ENCODE measurements at regions not wholly inside any gene's neighbourhood (a gene's known extent, or its start where the extent isn't known, plus 50 kb on each side); places are given as distances from the start of the nearest gene placed in this dataset.
"Not testable (repeated sequence)": the region's sequence is repeated elsewhere in the genome, so short reads cannot be mapped to it uniquely, and the experiment has no call there.

DNA sequence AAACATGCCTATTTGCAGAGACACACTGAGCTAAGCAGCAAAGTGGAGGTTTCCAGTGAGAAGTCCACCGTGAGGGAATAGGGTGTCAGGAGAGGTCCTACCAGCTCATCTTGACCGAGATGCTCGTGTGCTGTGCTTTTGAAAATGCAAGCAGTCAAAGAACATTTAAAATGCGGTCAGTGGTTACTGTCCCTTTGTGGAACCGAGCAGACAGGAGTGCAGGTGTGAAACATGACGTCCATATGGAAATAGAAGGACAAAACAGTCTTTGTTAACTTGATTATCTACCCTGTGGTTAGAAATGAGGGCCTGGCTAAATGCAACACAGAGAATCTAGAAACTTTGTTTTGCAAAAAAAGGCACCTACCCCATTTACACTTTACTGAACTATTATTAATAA, 473.3 kb downstream of the SPATA31A6 start:
- DNase-seq (ENCODE audit: low spot score): not testable (repeated sequence)

DNA sequence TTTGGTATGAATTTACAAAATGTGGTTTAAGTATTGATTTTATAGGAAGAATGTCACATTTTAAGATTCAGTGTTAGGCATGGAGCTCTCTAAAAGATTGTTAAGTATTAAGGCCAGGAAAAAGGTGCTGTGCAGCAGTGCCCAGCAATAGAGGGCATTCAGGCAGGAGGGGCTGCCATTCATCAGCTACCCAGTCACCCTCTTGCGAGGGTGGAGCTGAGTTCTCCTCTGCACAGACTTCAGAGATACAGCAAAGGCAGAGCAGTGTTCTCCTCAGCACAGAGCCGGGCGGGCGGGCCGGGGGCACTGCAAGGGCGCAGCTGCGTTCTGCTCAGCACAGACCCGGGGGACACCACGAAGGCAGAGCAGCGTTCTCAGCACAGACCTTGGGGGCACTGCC, 474.0 kb downstream of the SPATA31A6 start:
- DNase-seq (ENCODE audit: low spot score): not testable (repeated sequence)

DNA sequence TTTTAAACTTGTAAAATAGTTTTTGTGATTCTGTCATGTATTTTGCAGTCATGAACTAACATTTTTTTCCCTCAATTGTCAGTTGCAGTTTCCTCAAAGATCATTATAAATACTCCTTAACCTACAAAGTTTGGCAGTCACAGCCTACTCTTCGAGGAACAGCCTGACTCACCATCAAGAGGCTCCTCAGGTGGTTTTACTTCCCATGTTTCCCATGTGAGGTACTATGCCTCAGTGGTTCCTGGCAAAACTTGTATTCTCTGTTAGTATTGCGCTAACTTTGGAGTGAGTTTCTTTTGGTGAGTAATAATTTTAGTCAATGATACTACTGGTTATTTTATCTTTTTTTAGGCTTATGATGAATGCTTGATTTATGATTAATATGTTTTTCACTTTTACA, 513.7 kb downstream of the SPATA31A6 start:
- DNase-seq (ENCODE audit: low spot score): not testable (repeated sequence)

DNA sequence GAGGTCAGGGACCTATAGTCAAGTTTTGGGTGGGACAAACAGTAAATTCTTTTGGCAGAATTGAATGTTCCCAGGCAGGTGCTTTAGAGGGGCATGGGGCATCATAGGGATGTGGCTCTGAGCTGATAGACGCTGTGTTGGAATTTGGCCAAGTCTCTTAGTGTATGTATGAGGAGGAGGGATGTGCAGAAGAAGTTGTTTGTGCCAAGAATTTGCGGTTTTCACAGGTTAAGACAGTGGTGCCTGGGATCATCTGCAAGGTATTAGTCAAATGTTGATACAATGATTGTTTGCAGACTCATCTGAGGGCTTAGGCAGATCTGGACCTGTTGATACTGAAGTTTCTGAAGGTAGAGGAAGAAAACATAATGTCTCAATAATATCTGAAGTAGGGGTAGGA, 519.4 kb downstream of the SPATA31A6 start:
- not testable (repeated sequence) for DNase-seq (ENCODE audit: low spot score)

DNA sequence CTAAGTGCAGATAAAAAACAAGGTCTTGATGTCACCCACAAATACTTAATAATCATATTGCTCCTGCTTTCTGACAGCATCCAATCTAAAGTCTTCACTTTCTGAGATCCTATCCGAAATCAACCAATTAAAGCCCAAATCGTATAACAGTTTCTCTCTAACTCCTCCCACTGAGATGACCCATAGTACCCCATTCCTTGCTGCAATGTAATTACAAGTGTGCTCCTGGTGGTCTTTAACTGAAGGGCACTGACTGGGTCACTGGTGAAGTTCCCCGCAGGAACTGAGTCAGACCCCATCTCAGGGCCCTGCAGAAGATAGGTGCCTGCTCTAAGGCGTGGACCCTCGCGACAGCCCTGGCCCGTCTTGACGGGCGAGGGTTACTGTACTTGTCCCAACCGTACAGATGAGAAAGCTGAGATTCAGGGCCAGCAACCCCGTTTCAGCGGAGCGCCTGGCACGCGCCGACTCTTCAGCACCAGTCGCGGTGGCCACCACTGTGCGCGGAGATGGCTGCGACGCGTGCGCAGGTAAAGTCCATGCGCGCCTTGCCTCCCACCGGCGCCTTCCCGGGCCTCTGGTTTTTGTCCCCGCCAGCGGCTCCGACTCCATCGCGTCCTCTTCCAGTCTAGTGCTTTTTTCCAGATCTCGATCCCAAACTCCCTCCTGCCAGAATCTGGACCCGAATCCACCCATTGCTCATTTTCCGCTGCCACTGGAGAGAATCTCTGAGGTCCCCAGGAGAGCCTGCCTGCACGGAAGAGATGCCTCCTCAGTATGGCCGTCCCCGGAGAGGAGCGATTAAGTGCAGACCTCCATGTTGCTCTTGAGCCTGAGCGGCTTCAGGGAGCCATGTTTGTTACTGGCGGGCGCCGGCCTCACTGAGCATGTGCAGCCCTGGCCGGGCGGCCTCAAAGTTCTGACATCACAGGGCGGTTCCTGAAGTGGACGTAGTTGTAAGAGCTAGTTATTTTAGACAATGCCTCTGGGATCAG, 541.7 kb downstream of the SPATA31A6 start:
- DNase-seq (ENCODE audit: low spot score): peak; percentile 31

DNA sequence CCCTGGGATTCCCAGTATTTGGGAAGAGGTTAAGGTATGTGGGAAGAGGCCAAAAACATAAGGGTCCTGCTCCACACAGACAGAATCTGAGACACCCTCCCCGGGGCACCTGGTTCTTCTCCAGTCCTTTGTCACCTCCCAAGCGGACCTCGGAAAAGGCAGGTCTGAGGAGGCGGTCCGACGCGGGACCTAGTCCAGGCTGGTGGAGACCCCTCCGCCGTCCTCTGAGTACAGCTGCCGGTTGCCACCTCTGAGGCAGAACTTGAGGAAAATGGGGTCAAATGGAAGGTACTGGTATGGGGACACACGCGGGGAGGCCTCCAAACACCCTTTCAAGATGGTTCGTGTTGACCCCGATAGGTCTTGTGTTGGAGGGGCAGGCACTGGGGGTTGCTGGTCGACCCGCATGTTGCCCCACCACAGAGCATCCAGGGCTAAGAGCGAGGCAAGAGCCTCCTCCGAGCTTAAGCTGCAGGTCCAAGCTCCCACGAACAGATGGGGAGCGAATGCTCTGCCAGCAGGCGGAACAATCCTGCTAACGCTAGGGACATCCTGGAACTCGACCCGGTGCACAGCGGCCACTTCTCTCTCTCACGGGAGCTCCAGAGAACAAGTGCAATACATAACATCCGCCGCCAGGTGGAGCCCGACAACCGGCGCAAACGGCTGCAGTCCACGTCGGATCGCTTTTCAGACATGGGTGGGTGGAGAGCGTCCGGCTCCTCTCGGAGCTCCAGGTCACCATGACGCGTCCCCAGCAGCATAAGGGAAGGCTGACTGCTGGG, 559.8 kb downstream of the SPATA31A6 start:
- peak; percentile 46 for DNase-seq (ENCODE audit: low spot score)

DNA sequence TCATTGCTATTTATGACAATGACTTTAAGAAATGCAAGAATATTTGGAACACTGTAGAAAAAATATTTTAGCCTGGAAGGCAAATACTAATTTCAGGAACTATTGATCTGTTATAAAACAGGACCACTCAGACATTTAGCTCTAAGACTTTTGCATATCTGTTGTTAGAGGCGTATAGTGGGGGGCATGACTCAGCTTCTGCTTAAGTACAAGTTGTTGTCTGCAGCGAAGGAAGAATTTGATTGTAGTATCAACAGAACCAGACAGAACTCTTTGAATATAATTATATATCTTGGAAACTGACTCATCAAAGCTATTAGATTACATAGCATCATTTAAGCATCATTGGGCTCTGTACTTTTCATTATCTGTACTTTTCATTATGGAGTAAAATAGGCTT, 573.8 kb downstream of the SPATA31A6 start:
- DNase-seq (ENCODE audit: low spot score): not testable (repeated sequence)

DNA sequence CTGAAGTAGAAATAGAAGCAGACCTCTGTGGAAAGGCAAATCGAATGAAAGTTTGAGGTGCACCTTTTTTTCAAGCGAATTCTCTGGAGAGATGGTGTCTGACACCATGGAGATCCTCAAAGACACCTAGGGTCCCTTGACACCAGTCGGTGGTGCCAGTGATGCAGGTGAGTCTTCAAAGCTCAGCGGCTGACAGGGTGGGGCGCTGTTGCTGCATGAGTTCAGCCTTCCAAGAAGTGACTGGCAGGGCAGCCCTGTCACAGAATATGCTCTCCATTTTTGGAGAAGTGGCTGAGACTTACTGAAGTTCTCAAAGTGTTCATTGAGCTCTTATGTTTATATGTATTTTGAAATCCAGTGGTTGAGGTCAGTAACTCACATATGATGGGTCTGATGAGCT, 575.9 kb downstream of the SPATA31A6 start:
- not testable (repeated sequence) for DNase-seq (ENCODE audit: low spot score)

DNA sequence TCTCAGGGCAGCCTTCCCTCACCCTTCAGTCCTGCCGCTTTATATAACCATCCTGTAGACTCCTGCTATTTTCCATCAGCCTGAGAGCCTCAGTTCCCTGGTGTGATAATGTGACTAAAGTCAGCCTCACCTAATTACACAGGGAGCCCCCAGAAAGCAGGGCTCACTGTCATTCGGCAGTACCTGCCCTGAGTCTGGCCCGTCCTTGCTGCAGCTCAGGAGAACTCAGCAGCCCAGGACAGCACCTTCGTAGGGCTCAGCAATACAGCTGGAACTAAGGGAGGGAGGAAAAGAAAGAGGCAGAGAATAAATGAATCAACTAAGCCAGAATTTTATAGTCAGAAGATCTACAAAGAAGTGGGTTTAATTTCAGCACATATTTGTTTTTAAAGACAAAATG, 598.7 kb downstream of the SPATA31A6 start:
- DNase-seq (ENCODE audit: low spot score): not testable (repeated sequence)

DNA sequence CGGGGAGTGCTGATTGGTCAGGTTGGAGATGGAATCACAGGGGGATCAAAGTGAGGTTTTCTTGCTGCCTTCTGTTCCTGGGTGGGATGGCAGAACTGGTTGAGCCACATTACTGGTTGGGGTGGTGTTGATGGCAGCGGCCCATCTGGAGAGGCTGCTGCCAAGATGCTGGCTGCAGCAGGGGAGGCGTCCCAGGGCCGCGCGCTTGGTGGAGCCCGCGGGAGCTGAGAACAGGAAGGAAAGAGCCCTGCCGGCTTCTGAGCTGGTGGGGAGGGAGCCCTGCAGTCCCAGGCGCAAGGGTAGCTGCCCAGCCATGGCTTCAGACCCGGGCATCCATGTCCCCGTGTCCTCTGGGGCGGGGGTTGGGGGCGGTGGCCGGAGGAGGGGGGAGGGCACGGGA, 609.3 kb downstream of the SPATA31A6 start:
- DNase-seq (ENCODE audit: low spot score): not testable (repeated sequence)

DNA sequence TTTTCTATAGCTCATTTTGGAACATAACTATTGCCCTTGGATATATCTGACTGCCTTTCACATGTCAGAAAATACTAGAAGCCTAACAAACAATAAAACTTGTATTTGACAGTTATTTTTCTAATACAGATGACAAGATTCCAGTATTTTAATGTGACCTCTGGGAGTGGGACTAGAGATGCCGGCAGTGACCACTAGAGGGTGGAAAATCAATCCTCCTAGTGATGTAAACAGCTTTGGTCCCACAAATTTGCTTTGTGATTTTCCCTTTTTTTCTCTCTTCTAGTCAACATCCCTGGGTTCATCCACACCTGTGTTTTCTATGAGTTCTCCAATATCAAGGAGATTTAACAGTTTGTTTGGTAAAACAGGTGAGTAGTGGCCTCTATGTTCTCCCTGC, 615.1 kb downstream of the SPATA31A6 start:
- not testable (repeated sequence) for DNase-seq (ENCODE audit: low spot score)

DNA sequence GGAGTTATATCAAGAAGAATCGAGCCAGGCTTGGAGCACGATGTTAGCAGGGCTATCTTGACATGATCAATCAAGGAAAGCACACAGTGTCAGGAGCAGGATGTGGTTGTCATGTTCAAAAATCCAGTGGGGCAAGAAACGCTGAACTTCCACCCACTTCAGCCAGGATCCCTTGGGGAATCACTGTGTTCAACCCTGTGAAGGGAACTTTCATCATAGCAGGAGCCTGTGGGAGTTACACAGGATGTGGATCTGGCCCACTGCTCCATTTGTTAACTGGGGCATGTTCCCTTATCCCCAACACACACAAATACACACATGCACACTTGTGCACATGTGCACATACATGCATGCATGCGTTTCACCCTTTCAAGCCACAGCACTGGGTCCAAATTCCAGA, 619.3 kb downstream of the SPATA31A6 start:
- not testable (repeated sequence) for DNase-seq (ENCODE audit: low spot score)

DNA sequence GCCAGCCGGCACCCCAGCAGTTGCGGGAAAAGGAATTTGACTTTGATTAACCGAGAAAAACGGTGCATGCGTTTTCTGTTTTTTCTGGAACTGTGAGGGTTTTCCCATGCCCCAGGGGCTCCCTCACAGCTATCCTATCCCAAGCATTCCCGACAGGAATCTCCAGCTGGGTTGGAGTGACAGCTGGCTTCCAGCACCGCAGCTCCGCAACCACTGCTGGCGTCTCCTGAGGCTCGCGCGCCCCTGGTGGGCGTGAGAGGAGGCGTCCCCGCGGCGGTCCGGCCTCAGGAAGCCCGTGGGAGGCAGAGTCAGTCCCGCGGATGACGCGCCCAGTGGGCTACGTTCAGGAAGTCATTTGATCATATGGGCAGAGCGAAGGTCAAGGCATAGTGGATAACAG, 623.2 kb downstream of the SPATA31A6 start:
- not testable (repeated sequence) for DNase-seq (ENCODE audit: low spot score)

DNA sequence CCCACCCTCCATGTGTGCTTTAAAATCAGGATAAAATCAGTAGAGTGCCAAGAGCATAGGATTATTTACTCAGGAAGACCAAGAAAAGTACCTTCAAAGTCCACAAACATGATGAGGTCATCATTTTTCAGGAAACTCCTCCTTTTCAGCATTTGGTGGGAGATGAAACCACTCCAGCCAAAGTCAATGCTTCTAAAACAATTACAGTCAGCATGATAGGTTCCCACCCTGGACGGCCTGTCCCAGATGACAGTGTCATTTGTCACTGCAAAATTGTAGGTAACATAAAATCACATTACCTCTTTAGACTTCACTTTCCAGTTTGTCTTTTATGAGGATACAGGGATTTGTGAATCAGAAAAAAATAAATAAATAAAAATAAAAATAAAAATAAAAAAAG, 638.0 kb downstream of the SPATA31A6 start:
- not testable (repeated sequence) for DNase-seq (ENCODE audit: low spot score)

DNA sequence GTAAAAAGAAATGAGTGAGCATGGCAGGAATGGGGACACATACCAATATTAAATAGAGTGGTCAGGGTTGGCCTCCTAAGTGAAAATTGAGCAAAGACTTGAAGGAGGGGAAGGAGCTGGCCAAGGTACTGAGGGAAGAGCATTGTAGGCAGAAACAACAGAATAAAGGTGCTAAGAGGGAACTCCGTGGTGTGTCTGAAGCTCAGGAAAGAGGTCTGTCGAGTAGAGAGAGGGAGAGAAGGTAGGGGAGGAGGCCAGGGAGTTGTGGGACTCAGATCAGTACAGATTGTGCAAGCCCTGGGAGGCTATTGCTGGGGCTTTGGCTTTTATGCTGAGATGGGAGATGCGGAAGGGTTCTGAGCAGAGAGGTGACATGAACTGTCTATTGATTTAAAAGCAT, 664.7 kb downstream of the SPATA31A6 start:
- DNase-seq (ENCODE audit: low spot score): not testable (repeated sequence)

DNA sequence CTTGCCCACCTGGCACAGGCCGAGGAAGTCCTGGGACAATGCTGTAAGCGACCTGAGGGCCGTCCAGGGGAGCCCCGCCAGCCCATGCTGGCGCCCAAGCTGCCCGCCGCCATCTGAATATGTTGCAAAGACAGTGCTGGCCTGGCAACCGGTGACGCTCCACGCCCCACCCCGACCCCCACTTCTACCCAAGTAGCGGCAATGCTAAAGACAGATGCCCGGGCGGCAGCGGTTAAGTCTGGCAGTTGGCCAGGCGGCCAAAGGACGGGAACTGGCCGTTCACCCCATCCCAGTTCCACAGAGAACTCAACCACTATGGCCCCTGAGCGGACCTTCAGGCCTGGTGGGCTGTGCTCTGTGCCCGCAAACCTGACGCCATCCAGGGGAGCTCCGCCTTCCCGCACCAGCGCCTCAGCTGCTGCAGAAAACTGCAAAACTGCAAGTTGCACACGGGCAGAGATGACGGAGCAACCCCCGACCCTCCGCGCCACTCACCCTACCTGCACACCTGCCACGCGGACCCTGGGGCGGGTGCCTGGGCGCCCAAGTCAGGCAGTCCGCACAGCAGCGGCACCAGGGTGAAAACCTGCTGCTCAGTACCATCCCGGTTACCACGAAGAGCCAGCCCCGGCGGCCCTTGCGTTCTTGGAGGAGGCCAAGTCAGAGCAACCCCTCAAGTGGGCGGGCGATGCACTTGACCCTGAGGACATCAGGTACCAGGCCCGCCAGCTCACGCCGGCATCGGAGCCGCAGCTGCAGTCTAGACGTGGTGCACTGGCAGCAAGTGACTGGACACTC, 667.6 kb downstream of the SPATA31A6 start:
- DNase-seq (ENCODE audit: low spot score): not testable (repeated sequence)

DNA sequence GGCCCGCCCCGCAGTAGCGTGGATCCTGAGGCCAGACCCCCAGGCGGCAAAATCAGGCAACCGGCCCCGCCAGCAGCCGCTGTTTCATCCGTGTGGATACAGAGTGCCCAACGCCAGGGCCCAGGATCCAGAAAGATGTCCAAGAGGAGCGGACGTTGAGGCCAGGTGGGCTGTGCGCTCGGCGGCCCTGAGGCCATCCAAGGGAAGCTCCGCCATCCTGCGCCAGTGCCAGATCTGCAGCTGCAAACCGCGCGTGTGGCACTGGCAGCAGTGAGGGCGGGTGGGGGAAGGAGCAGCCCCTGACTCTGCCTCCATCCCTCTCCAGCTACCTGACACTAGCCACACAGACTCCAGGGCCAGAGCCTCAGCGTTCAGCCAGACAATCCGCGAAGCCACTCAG, 668.2 kb downstream of the SPATA31A6 start:
- not testable (repeated sequence) for DNase-seq (ENCODE audit: low spot score)

DNA sequence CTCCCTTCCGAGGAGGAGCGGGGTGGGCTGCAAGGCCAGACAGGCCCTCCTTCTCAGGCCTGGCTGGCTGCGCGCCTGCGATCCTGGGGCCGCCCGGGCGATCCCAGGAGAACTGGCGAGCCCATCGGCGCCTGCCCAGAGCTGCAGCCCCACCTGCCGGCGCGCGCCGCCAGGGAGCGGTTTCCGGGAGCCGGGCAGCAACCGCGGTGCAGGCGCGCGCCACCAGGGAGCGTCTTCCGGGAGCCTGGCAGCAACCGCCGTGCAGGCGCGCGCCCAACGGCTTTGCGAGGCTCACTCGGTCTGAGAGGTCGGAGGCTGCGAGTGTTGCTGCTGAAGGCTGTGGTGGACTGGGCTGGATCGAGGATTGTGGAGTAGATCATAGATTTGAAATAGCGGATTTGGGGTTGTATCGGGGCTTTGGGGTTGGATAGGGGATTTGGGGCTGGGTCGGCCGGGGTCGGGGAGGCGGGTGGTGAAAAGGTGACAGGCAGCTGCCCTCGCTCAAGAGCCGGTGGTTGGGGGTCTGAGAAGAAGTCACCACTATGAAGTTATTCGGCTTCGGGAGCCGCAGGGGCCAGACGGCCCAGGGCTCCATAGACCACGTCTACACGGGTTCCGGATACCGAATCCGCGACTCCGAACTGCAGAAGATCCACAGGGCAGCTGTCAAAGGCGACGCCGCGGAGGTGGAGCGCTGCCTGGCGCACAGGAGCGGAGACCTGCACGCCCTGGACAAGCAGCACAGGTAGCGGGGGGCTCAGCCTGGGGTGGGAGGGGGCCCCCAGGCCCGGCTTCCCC, 668.9 kb downstream of the SPATA31A6 start:
- DNase-seq (ENCODE audit: low spot score): not testable (repeated sequence)

DNA sequence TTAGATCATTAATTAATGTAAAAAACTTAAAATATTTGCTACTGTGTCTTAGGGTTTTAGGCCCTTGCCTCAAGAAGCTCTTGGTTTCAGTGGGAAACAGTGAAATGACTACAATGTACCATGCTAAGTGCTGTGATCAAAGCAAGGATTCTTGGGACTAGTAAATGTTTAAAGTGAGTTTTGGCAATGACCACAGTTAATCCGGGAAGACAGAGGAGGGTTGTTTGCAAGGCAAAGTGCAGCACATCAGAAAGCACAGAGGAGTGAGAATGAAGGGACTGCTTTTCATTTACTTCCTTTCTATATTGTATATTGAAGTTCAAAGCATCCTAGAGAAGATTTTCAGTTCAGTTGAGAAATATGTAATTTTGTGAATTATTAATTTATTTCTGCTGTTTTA, 676.7 kb downstream of the SPATA31A6 start:
- DNase-seq (ENCODE audit: low spot score): not testable (repeated sequence)

DNA sequence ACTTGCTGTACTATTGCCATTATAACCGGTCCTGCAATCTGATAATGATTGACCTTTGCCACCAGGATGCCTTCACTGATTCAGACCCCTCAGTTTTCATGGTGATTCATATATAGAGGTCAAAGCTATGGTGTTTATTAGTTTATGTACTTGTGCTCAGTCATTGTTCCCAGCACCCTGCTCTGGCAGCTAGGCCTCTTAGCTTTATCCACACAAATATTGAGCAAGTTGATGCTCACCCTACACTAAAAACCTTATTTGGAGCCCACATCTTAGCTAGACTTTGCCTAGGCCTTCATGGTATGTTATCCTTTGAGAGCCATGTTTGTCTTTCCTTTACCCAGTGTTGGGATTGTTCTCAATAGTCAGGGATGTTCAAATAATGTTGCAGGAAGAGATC, 679.0 kb downstream of the SPATA31A6 start:
- not testable (repeated sequence) for DNase-seq (ENCODE audit: low spot score)

Data from CD4-positive, alpha-beta T cell treated with Interleukin-2 at 100 ng/mL for 4 hours (primary cell).